ENCODE measurements at regions not wholly inside any gene's neighbourhood (a gene's known extent, or its start where the extent isn't known, plus 50 kb on each side); places are given as distances from the start of the nearest gene placed in this dataset.

DNA sequence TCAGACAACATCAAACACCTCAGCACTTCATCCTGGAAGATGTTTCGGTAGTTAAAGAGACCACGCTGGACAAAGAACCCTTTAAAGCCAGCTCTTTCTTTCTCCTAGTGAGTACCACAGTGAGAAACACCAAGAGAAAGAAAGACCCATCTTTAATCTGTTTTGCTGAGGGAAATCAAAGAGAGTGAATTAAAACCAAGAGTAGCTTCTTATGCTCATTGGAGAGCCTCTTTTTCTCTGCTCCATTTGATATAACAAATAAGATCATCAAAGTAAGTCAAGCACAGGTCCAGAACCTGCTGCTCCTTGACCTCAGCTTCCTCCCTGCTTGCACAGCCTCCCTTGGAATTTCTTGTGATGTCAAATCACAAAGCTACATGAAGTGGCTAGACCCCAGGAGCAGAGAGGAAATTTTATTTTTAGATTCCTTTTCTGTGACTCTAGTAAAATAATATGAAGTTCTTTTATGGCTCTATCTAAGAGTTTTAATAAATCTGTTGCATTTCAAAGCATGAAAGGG, 436.4 kb downstream of the C3orf38 start:
- no peak overlapping the region for H2AFZ ChIP-seq (ENCODE audit: low read length)
- no peak overlapping the region for H3K27ac ChIP-seq (ENCODE audit: low read length)
- no peaks in the 10 kb centered on the region for H3K79me2 ChIP-seq (ENCODE audit: low read length)
- no peaks in the 10 kb centered on the region for H3F3A ChIP-seq (ENCODE audit: low read length, unreplicated experiment)
- H4K20me1 ChIP-seq (ENCODE audit: low read length) = no peaks in the 10 kb centered on the region
- no peaks in the 10 kb centered on the region for H3K4me1 ChIP-seq (ENCODE audit: insufficient read depth, low read length)
- CTCF ChIA-PET = no interaction called here
- intact Hi-C loops (cut with micrococcal nuclease) = no loop called here
- H3K4me3 ChIP-seq (ENCODE audit: low read length) = no peak overlapping the region
- BruUV-seq (replicated peaks) = no TSS peak
- H3K9ac ChIP-seq (ENCODE audit: low read length) = no peak overlapping the region
- no peaks in the 10 kb centered on the region for H3K9me3 ChIP-seq (ENCODE audit: low read length)
- POLR2A ChIA-PET (ENCODE audit: unreplicated experiment) = no interaction called here
- ATAC-seq = no peak
- H3K36me3 ChIP-seq (ENCODE audit: low read depth, low read length) = no peaks in the 10 kb centered on the region
- no peak for DNase-seq
- H3K9me2 ChIP-seq (replicated peaks; ENCODE audit: low read length) = no peaks in the 10 kb centered on the region
- H3K27me3 ChIP-seq (ENCODE audit: low read length) = peaks cover 14% of the 10 kb centered on the region
- TF ChIP-seq EZH2phosphoT487 (IDR thresholded peaks at IDR 0.05; ENCODE audit: borderline replicate concordance, low read length) = no peak
- TF ChIP-seq EZH2 (IDR thresholded peaks at IDR 0.05; ENCODE audit: low read length, unreplicated experiment) = no peak
- TF ChIP-seq, protein P1, sequence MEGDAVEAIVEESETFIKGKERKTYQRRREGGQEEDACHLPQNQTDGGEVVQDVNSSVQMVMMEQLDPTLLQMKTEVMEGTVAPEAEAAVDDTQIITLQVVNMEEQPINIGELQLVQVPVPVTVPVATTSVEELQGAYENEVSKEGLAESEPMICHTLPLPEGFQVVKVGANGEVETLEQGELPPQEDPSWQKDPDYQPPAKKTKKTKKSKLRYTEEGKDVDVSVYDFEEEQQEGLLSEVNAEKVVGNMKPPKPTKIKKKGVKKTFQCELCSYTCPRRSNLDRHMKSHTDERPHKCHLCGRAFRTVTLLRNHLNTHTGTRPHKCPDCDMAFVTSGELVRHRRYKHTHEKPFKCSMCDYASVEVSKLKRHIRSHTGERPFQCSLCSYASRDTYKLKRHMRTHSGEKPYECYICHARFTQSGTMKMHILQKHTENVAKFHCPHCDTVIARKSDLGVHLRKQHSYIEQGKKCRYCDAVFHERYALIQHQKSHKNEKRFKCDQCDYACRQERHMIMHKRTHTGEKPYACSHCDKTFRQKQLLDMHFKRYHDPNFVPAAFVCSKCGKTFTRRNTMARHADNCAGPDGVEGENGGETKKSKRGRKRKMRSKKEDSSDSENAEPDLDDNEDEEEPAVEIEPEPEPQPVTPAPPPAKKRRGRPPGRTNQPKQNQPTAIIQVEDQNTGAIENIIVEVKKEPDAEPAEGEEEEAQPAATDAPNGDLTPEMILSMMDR (conservative IDR thresholded peaks at IDR 0.05; ENCODE audit: low read depth, low read length) = no peak
- no peak overlapping the region for H3K4me2 ChIP-seq (ENCODE audit: low read length)

DNA sequence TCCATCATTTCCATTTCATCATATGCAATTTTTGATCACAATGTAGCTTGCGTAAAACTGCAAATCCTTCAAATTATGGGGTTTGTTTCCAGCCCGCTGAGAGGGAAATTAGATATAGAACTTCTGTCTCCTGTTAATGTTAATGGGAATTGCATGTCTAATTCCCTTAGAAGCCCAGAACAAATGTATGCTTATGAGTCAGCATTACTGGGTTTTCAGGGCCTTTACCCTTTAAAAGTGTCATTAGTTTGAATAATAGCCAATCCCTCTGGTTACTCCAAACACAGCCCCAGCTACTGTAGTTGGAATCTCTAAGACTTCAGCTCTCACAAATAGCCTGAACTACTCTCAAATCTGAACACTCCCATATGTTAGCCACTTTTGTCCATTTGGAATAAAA, 439.4 kb downstream of the C3orf38 start:
- no TSS peak for BruUV-seq (replicated peaks)
- H3K79me2 ChIP-seq (ENCODE audit: low read length) = no peaks in the 10 kb centered on the region

DNA sequence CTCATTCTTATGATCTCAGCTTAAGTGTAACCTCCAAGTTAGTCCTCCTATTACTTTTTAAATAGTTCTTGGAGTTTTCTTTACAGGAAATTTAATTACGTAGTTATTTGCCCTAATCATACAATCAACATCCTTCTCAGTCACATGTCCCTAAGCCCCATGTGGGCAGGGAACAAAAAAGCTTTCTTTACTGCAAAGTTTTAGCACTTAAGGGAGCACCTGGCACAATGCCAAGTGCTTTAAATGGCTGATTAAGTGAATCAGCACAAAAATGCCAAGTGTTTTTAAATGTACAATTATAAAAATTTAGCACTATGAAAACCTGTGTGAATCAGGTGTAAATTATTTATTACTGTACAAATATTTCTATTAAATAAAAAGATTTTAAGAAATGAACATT, 445.3 kb downstream of the C3orf38 start:
- H3K9ac ChIP-seq (ENCODE audit: low read length) = no peak overlapping the region
- H4K20me1 ChIP-seq (ENCODE audit: low read length) = no peaks in the 10 kb centered on the region
- ChIA-PET CTCF (no interaction called here), POLR2A (ENCODE audit: unreplicated experiment) (no interaction called here)
- H3K36me3 ChIP-seq (ENCODE audit: low read depth, low read length) = no peaks in the 10 kb centered on the region
- no peak overlapping the region for H3K4me3 ChIP-seq (ENCODE audit: low read length)
- peaks cover 5% of the 10 kb centered on the region; the same call in 1 of the 2 replicates for H3K4me1 ChIP-seq (ENCODE audit: insufficient read depth, low read length)
- TF ChIP-seq, protein P1 (conservative IDR thresholded peaks at IDR 0.05; ENCODE audit: low read depth, low read length) = no peak
- TF ChIP-seq EZH2phosphoT487 (IDR thresholded peaks at IDR 0.05; ENCODE audit: borderline replicate concordance, low read length) (no peak), EZH2 (IDR thresholded peaks at IDR 0.05; ENCODE audit: low read length, unreplicated experiment) (no peak)
- H2AFZ ChIP-seq (ENCODE audit: low read length) = no peak overlapping the region
- no peaks in the 10 kb centered on the region for H3F3A ChIP-seq (ENCODE audit: low read length, unreplicated experiment)
- no peaks in the 10 kb centered on the region for H3K9me2 ChIP-seq (replicated peaks; ENCODE audit: low read length)
- no peak overlapping the region for H3K4me2 ChIP-seq (ENCODE audit: low read length)
- no peaks in the 10 kb centered on the region; the same call in none of the 2 replicates for H3K27me3 ChIP-seq (ENCODE audit: low read length)
- no peak overlapping the region for H3K27ac ChIP-seq (ENCODE audit: low read length)
- DNase-seq (no peak), ATAC-seq (no peak)
- intact Hi-C loops (cut with micrococcal nuclease) = no loop called here
- no peaks in the 10 kb centered on the region for H3K79me2 ChIP-seq (ENCODE audit: low read length)
- no TSS peak for BruUV-seq (replicated peaks)
- H3K9me3 ChIP-seq (ENCODE audit: low read length) = no peaks in the 10 kb centered on the region

More for the DNA sequence above, 439.4 kb downstream of the C3orf38 start:
- Histone ChIP-seq H3K27ac (ENCODE audit: low read length) (no peak overlapping the region), H3K9me3 (ENCODE audit: low read length) (no peaks in the 10 kb centered on the region), H3K9me2 (replicated peaks; ENCODE audit: low read length) (no peaks in the 10 kb centered on the region), H3K27me3 (ENCODE audit: low read length) (peaks cover 14% of the 10 kb centered on the region), H3K4me1 (ENCODE audit: insufficient read depth, low read length) (no peaks in the 10 kb centered on the region), H3K9ac (ENCODE audit: low read length) (no peak overlapping the region), H3F3A (ENCODE audit: low read length, unreplicated experiment) (no peaks in the 10 kb centered on the region), H3K4me2 (ENCODE audit: low read length) (no peak overlapping the region), H4K20me1 (ENCODE audit: low read length) (no peaks in the 10 kb centered on the region), H3K4me3 (ENCODE audit: low read length) (no peak overlapping the region), H3K36me3 (ENCODE audit: low read depth, low read length) (no peaks in the 10 kb centered on the region), H2AFZ (ENCODE audit: low read length) (no peak overlapping the region)
- DNase-seq (peak; percentile 21), ATAC-seq (0 out of 2 replicates have a peak, but pooled peaks have one; percentile 20)
- intact Hi-C loops (cut with micrococcal nuclease) = no loop called here
- ChIA-PET CTCF (no interaction called here), POLR2A (ENCODE audit: unreplicated experiment) (no interaction called here)
- TF ChIP-seq, protein P1 (conservative IDR thresholded peaks at IDR 0.05; ENCODE audit: low read depth, low read length) = no peak
- TF ChIP-seq EZH2 (IDR thresholded peaks at IDR 0.05; ENCODE audit: low read length, unreplicated experiment) = no peak
- TF ChIP-seq EZH2phosphoT487 (IDR thresholded peaks at IDR 0.05; ENCODE audit: borderline replicate concordance, low read length) = no peak

Data from PC-3 (cell line).